ENCODE measurements at regions not wholly inside any gene's neighbourhood (a gene's known extent, or its start where the extent isn't known, plus 50 kb on each side); places are given as distances from the start of the nearest gene placed in this dataset.

DNA sequence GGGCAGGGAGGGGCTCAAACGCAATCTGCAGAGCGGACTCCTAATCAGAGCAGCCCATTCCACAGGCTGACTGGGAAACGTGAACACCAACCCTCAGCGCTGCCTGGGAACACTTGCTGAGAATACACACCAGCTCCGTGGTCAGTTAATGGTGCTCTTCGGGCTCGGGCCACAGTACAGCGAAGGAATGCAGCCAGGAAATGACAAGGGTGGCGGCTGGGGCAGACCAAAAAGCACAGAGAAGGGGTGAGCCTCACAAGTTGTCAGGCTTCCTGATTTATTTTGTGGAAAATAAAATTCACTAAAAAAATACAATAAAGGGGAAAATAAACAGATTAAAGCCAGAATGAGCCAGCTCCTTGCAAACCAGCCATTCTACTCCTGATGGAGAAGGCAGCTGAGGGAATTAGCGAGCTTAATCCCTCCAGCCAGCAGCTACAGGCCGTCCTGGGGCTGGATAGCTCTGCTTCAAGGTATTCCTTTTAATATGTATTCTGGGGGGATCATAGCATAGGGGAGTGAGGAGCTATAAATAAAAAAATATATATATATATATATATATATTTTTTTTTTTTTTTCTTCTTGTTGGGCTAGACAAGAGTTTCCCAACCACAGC is 165.5 kb upstream of the NTM start:
- TF ChIP-seq, protein P1, sequence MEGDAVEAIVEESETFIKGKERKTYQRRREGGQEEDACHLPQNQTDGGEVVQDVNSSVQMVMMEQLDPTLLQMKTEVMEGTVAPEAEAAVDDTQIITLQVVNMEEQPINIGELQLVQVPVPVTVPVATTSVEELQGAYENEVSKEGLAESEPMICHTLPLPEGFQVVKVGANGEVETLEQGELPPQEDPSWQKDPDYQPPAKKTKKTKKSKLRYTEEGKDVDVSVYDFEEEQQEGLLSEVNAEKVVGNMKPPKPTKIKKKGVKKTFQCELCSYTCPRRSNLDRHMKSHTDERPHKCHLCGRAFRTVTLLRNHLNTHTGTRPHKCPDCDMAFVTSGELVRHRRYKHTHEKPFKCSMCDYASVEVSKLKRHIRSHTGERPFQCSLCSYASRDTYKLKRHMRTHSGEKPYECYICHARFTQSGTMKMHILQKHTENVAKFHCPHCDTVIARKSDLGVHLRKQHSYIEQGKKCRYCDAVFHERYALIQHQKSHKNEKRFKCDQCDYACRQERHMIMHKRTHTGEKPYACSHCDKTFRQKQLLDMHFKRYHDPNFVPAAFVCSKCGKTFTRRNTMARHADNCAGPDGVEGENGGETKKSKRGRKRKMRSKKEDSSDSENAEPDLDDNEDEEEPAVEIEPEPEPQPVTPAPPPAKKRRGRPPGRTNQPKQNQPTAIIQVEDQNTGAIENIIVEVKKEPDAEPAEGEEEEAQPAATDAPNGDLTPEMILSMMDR (IDR thresholded peaks at IDR 0.05; ENCODE audit: low read depth, low read length, missing control alignments) = no peak
- no peak overlapping the region for H3K4me3 ChIP-seq (replicated peaks; ENCODE audit: low read depth, low read length)
- DNase-seq (ENCODE audit: extremely low read depth, low read depth) = no peak

DNA sequence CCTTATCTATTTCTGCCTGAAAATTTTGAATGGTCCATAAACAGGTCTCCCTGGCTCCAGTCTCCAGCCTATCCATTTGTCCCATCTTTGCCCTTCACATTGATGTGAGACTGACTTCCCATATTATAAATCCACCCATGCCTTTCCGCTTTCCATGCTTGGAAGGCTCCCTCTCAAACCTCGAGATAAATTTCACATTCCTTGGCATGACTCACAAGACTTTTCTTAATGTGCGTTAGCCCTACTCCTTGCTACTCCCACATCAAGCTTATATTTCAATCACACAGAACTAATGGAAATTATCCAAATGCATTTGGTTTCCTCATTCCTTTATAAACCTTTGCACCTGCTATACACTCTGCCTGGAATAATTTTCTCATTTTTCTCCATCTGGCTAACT is 163.7 kb upstream of the NTM start:
- DNase-seq (ENCODE audit: extremely low read depth, low read depth) = no peak
- TF ChIP-seq, protein P1 (IDR thresholded peaks at IDR 0.05; ENCODE audit: low read depth, low read length, missing control alignments) = no peak

DNA sequence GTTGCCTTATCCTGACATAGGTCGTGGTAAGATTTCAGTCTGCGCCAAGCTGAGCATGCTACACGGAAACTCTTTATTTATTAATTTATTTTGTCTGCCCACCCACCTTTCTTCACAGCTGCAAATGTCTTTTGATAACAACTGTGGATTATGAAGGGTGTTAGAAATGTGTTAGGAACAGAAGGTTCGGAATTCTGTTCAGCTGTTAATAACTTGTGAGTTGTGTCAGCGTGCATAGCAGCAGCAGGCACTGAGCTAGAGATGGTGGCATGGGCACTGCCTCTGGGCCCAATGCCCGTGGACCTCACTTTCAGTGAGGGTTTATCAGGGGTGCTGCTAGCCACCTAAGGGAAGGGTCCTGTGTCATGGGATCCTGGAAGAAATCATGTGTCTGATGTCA is 162.5 kb upstream of the NTM start:
- no peak overlapping the region for H3K4me3 ChIP-seq (replicated peaks; ENCODE audit: low read depth, low read length)
- TF ChIP-seq, protein P1 (IDR thresholded peaks at IDR 0.05; ENCODE audit: low read depth, low read length, missing control alignments) = no peak
- DNase-seq (ENCODE audit: extremely low read depth, low read depth) = no peak

More for the DNA sequence above, 163.7 kb upstream of the NTM start:
- no peak overlapping the region for H3K4me3 ChIP-seq (replicated peaks; ENCODE audit: low read depth, low read length)

DNA sequence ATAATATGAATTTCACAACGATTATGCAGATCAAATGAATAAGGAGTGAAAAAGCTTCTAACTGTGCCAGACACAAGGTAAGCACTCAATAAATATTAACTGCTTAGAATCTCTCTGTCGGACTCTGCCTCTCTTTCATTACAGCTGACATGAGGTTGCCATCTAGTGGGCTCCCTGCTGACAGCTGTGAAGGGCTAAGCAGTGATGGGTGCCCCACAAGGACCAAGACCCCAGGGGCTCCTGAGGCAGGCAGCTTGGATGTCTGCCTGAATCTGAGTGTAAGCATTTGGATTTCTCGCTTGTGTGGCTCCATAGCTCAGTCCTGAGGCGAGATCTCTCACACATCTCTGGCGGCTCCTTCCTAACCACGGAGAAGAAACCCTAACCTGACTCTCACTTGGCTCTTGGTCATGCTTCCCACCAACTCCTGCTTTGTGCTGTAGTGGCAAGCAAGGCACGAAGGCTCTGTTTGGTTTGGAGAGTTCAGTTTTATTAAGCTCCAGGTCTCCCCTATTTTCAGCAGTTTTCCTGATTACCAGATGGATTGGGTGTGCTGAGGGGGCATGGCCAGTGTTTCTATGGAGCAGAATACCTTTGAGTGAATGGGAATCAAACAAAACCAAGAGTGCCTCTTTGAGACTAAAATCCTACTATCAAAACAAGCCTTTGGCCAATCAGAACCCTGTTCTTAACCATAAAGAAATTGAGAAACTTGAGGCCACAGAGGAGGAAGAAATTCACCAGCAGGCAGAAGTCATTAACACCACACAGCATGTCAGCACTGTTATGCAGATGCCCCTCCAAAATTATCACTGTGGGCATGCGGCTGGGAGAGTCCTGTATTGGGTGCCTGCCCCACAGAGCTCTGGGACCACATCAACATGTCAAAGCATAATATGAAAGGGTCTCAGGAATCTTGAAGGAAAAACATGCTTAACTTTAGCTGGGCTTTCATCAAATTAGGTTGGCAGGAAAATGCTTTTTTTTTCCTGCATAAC is 152.8 kb upstream of the NTM start:
- H3K4me3 ChIP-seq (replicated peaks; ENCODE audit: low read depth, low read length) = no peak overlapping the region
- DNase-seq (ENCODE audit: extremely low read depth, low read depth) = no peak
- TF ChIP-seq, protein P1 (IDR thresholded peaks at IDR 0.05; ENCODE audit: low read depth, low read length, missing control alignments) = peak; percentile 11

DNA sequence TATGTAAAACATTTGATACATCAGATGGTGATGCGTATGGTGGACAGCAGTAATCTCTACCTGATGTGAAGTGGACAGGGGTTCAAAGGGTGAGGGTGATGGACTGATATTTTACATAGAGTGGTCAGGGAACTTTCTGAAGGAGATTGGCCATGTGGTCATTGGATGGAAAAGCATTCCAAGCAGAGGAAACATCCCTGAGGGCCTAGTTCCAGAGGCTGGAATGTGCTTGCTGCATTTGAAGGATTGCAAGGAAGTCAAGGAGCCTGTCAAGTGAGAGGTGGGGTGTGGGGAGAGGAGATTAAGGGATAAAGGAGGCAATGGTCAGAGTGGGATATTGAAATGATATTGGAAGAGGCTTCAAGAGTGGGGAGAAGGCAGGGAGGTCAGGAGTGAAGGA is 151.9 kb upstream of the NTM start:
- H3K4me3 ChIP-seq (replicated peaks; ENCODE audit: low read depth, low read length) = no peak overlapping the region
- TF ChIP-seq, protein P1 (IDR thresholded peaks at IDR 0.05; ENCODE audit: low read depth, low read length, missing control alignments) = no peak
- no peak for DNase-seq (ENCODE audit: extremely low read depth, low read depth)

DNA sequence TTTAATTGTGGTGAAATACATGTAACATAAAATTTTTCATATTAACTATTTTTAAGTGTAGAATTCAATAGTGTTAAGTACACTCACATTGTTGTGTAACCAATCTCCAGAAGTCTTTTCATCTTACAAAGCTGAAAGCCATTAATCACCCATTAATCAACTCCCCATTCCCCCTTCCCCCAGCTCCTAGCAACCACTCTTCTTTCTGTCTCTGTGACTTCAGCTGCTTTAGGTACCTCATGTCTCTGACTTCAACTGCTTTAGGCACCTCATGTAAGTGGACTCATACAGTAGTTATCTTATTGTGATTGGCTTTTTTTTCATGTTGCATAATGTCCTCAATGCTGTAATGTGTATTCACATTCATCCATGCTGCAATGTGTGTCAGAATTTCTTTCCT is 150.8 kb upstream of the NTM start:
- TF ChIP-seq, protein P1 (IDR thresholded peaks at IDR 0.05; ENCODE audit: low read depth, low read length, missing control alignments) = no peak
- no peak for DNase-seq (ENCODE audit: extremely low read depth, low read depth)
- H3K4me3 ChIP-seq (replicated peaks; ENCODE audit: low read depth, low read length) = no peak overlapping the region
